Calu3 (cell line): ENCODE measurements at regions not wholly inside any gene's neighbourhood (a gene's known extent, or its start where the extent isn't known, plus 50 kb on each side); places are given as distances from the start of the nearest gene placed in this dataset.
"Not testable (repeated sequence)": the region's sequence is repeated elsewhere in the genome, so short reads cannot be mapped to it uniquely, and the experiment has no call there.

Experiments
- BruUV-seq: library from RNA; stranded (reverse); fragments of 400-500 nt; replicated peaks from 2 replicates; lab custom pipeline; 2021; lab: Mats Ljungman, UMichigan
- CTCF ChIA-PET: fragments of 300-600 bp; sonication (Branson Sonifier 250); formaldehyde crosslinking; loops from one replicate; lab custom pipeline; 2022; ENCODE audit warnings: antibody characterized with exemption; lab: Charles Lee
- DNase-seq: peaks from one replicate; pipeline ENCODE4 v3.0.0; 2022
- H3K27ac Mint-ChIP-seq: one replicate; pipeline ENCODE4 v1.8.0; 2022; ENCODE audit warnings: mixed read lengths; ENCODE audit not compliant: unreplicated experiment
- H3K27me3 Mint-ChIP-seq: one replicate; pipeline ENCODE4 v1.8.0; 2022; ENCODE audit warnings: mixed read lengths; ENCODE audit not compliant: unreplicated experiment
- H3K36me3 Mint-ChIP-seq: one replicate; pipeline ENCODE4 v1.8.0; 2022; ENCODE audit warnings: mild to moderate bottlenecking, moderate library complexity, mixed read lengths; ENCODE audit not compliant: insufficient read depth, unreplicated experiment
- H3K4me1 Mint-ChIP-seq: one replicate; pipeline ENCODE4 v1.8.0; 2022; ENCODE audit warnings: mild to moderate bottlenecking, low read depth, mixed read lengths; ENCODE audit not compliant: unreplicated experiment
- H3K4me3 Mint-ChIP-seq: one replicate; pipeline ENCODE4 v1.8.0; 2022; ENCODE audit warnings: mild to moderate bottlenecking, low read depth, moderate library complexity, mixed read lengths; ENCODE audit not compliant: unreplicated experiment
- H3K9me3 Mint-ChIP-seq: one replicate; pipeline ENCODE4 v1.8.0; 2022; ENCODE audit warnings: low read depth, mixed read lengths; ENCODE audit not compliant: unreplicated experiment
- intact Hi-C: fragments of 100-400 bp; cut with micrococcal nuclease; formaldehyde crosslinking; loops from one replicate; pipeline ENCODE4 v1.10.0; 2022; ENCODE audit not compliant: unreplicated experiment
- TF ChIP-seq, protein P1 (sequence below): fragments of 200-600 bp; IDR thresholded peaks from one replicate; pipeline ENCODE4 v1.8.0; 2022; ENCODE audit warnings: antibody characterized with exemption; ENCODE audit not compliant: unreplicated experiment

DNA sequence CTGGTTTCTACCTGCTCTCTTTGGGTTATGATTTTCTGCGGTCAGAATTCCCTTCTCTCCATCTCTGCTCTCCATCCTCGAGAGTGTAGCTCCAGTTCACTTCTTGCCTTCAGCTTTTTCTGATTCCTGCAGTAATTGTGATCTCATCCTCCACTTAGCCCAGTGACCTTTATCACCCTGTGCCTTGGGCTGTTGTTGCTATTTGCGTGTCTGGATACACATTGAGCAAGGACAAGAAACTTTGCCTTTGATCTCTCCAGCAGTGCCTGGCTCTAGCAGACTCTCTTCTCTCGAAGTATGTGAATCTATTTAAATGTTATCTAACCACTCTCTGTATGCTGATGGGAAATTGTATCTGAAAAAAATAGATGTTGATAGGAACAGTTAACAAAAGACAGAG, 76.4 kb upstream of the MARK1 start:
- no peak overlapping the region for H3K4me3 Mint-ChIP-seq
- peaks cover 59% of the 10 kb centered on the region for H3K27me3 Mint-ChIP-seq
- no peaks in the 10 kb centered on the region for H3K36me3 Mint-ChIP-seq
- CTCF ChIA-PET, result no interaction called here
- H3K9me3 Mint-ChIP-seq, result peaks cover 4% of the 10 kb centered on the region
- no peak overlapping the region for H3K27ac Mint-ChIP-seq
- TF ChIP-seq, protein P1, sequence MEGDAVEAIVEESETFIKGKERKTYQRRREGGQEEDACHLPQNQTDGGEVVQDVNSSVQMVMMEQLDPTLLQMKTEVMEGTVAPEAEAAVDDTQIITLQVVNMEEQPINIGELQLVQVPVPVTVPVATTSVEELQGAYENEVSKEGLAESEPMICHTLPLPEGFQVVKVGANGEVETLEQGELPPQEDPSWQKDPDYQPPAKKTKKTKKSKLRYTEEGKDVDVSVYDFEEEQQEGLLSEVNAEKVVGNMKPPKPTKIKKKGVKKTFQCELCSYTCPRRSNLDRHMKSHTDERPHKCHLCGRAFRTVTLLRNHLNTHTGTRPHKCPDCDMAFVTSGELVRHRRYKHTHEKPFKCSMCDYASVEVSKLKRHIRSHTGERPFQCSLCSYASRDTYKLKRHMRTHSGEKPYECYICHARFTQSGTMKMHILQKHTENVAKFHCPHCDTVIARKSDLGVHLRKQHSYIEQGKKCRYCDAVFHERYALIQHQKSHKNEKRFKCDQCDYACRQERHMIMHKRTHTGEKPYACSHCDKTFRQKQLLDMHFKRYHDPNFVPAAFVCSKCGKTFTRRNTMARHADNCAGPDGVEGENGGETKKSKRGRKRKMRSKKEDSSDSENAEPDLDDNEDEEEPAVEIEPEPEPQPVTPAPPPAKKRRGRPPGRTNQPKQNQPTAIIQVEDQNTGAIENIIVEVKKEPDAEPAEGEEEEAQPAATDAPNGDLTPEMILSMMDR, result no peak
- H3K4me1 Mint-ChIP-seq, result no peaks in the 10 kb centered on the region
- BruUV-seq, result no TSS peak
- intact Hi-C loops, result no loop called here
- DNase-seq, result no peak

DNA sequence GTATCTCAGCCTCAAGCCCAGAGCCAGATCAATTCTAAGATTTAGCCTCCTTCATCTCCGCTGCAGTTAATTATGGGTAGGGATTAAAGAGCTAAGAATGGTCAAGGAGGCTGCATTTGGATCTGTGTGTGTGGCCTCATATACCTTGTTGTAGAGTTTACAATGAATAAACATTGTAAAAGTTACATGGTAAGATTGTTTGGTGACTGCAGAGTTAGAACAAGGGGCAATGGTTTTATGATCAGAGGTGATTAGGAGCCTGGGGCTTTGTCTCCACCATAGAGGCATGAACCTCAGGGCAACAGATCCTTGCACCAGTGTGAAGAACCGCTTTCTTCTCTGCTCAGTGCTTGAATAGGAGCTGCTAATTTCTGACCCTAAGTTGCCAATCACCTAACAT, 77.0 kb upstream of the MARK1 start:
- Mint-ChIP-seq H3K4me1 (no peaks in the 10 kb centered on the region), H3K9me3 (peaks cover 4% of the 10 kb centered on the region), H3K27me3 (peaks cover 59% of the 10 kb centered on the region), H3K27ac (no peak overlapping the region), H3K4me3 (no peak overlapping the region), H3K36me3 (no peaks in the 10 kb centered on the region)
- no peak for DNase-seq
- CTCF ChIA-PET, result no interaction called here
- TF ChIP-seq, protein P1, result no peak
- no TSS peak for BruUV-seq
- intact Hi-C loops, result no loop called here

DNA sequence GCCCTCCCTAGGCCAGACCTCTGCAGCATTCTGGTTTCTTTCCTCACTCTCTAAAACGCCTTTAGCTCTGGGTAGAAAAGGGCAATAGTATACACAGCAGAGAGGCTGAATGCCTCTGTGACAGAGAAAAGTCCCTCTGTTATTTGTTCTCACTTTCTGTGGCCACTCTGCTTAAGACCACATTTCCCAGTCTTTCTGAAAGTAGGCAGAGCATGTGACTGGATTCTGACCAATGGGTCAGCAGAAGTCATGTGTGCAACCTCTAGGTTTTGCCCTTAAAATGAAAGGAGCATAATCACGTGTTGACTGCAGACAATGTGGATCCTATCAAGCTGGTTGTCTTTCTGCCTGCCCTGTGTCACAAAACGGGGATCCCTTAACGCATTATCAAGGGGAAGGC, 79.7 kb upstream of the MARK1 start:
- Mint-ChIP-seq H3K27ac (no peak overlapping the region), H3K4me3 (no peak overlapping the region), H3K4me1 (peaks cover 6% of the 10 kb centered on the region), H3K36me3 (no peaks in the 10 kb centered on the region), H3K27me3 (peaks cover 52% of the 10 kb centered on the region), H3K9me3 (peaks cover 2% of the 10 kb centered on the region)
- intact Hi-C loops, result no loop called here
- CTCF ChIA-PET, result no interaction called here
- DNase-seq, result no peak
- BruUV-seq, result no TSS peak
- TF ChIP-seq, protein P1, result no peak

DNA sequence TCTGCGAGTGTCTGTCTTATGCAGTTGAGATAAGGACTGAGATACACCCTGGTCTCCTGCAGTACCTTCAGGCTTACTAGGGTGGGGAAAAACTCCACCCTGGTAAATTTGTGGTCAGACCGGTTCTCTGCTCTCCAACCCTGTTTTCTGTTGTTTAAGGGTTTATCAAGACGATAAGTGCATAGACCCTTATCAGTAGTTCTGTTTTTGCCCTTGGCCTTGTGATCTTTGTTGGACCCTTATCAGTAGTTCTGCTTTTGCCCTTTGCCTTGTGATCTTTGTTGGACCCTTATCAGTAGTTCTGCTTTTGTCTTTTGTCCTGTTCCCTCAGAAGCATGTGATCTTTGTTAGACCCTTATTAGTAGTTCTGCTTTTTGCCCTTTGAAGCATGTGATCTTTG, 83.3 kb upstream of the MARK1 start:
- H3K4me3 Mint-ChIP-seq, intact Hi-C loops: not testable (repeated sequence)

DNA sequence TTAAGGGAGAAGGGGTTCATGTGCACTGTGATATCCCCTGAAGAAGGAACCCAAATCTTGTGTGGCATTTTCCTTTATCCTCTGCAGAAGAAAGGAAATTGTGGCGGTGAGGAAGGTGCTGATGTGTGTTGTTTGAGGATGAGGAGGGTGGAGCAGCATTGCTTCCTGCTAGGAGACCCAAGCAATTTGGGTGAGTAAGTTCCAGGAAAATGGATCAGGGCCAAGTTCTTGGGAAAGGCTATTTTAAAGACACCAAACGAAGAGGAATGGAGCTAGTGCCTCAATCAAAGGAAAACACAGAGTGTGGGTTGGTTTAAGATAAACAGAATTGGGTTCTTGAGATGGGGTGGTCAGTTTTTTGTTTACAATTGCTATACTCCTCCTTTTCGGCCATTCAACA, 86.7 kb upstream of the MARK1 start:
- Mint-ChIP-seq H3K4me3 (no peak overlapping the region), H3K4me1 (peaks cover 6% of the 10 kb centered on the region), H3K27me3 (peaks cover 17% of the 10 kb centered on the region), H3K36me3 (no peaks in the 10 kb centered on the region), H3K27ac (no peak overlapping the region), H3K9me3 (no peaks in the 10 kb centered on the region)
- no TSS peak for BruUV-seq
- intact Hi-C loops, result no loop called here
- TF ChIP-seq, protein P1, result no peak
- DNase-seq, result no peak
- CTCF ChIA-PET, result no interaction called here

More for the DNA sequence above, 83.3 kb upstream of the MARK1 start:
- BruUV-seq, H3K36me3 Mint-ChIP-seq, CTCF ChIA-PET, H3K27ac Mint-ChIP-seq, DNase-seq, H3K9me3 Mint-ChIP-seq, H3K4me1 Mint-ChIP-seq: not testable (repeated sequence)
- peaks cover 31% of the 10 kb centered on the region for H3K27me3 Mint-ChIP-seq
